Ascending aorta (tissue), 2 donors: ENCODE measurements at regions not wholly inside any gene's neighbourhood (a gene's known extent, or its start where the extent isn't known, plus 50 kb on each side); places are given as distances from the start of the nearest gene placed in this dataset.

Experiments used
- DNase-seq, 2 donors: peaks; one replicate each; pipeline ENCODE4 v3.0.0-alpha.2; 2019; ENCODE audit warnings: low spot score in 2 of 2
- H3K27ac ChIP-seq, 2 donors: fragments of 200-600 bp; sonication (generic); one replicate each; pipeline ENCODE4 v1.5.1; 2016 to 2017; ENCODE audit warnings: mild to moderate bottlenecking in 1 of 2
- H3K27me3 ChIP-seq: fragments of 200-600 bp; sonication (generic); one replicate; pipeline ENCODE4 v1.5.1; 2017
- H3K36me3 ChIP-seq, 2 donors: fragments of 200-600 bp; sonication (generic); one replicate each; pipeline ENCODE4 v1.5.1; 2016
- H3K4me1 ChIP-seq, 2 donors: fragments of 200-600 bp; sonication (generic); one replicate each; pipeline ENCODE4 v1.5.1; 2016 to 2017; ENCODE audit warnings: mild to moderate bottlenecking in 1 of 2
- H3K4me3 ChIP-seq, 2 donors: fragments of 200-600 bp; sonication (generic); one replicate each; pipeline ENCODE4 v1.5.1; 2016 to 2017; ENCODE audit warnings: mild to moderate bottlenecking in 1 of 2
- H3K9me3 ChIP-seq, 2 donors: fragments of 200-600 bp; sonication (generic); one replicate each; pipeline ENCODE4 v1.5.1; 2016
- intact Hi-C: fragments of 100-400 bp; cut with DNase I; formaldehyde crosslinking; loops from one replicate; pipeline ENCODE4 v1.15.1; 2023
- TF ChIP-seq, protein P1 (sequence below), 3 experiments: fragments of 200-600 bp in 2 of 3; fragments of 450-650 bp in 1 of 3; sonication (generic) in 2 of 3; IDR thresholded peaks; one replicate each; pipeline ENCODE4 v1.5.1; 2016 to 2019; ENCODE audit warnings: antibody characterized with exemption in 3 of 3, mild to moderate bottlenecking in 1 of 3, moderate library complexity in 1 of 3

- intact Hi-C loops, result no loop called here
- H3K27ac ChIP-seq, result no peak overlapping the region
- no peaks in the 10 kb centered on the region for H3K4me1 ChIP-seq
- H3K9me3 ChIP-seq, result no peaks in the 10 kb centered on the region
- no peaks in the 10 kb centered on the region for H3K27me3 ChIP-seq
- no peak overlapping the region for H3K4me3 ChIP-seq
- no peak for DNase-seq
- TF ChIP-seq, protein P1, sequence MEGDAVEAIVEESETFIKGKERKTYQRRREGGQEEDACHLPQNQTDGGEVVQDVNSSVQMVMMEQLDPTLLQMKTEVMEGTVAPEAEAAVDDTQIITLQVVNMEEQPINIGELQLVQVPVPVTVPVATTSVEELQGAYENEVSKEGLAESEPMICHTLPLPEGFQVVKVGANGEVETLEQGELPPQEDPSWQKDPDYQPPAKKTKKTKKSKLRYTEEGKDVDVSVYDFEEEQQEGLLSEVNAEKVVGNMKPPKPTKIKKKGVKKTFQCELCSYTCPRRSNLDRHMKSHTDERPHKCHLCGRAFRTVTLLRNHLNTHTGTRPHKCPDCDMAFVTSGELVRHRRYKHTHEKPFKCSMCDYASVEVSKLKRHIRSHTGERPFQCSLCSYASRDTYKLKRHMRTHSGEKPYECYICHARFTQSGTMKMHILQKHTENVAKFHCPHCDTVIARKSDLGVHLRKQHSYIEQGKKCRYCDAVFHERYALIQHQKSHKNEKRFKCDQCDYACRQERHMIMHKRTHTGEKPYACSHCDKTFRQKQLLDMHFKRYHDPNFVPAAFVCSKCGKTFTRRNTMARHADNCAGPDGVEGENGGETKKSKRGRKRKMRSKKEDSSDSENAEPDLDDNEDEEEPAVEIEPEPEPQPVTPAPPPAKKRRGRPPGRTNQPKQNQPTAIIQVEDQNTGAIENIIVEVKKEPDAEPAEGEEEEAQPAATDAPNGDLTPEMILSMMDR (IDR thresholded peaks at IDR 0.05), result no peak
- H3K36me3 ChIP-seq, result no peaks in the 10 kb centered on the region
These were observed 249.5 kb upstream of the TSHZ3 start for GRCh38 chr19:31598730-31599238.

GRCh38 chr19:31600731-31601295 is 251.6 kb upstream of the TSHZ3 start:
- Histone ChIP-seq H3K4me1 (no peaks in the 10 kb centered on the region), H3K36me3 (no peaks in the 10 kb centered on the region), H3K27ac (no peak overlapping the region), H3K4me3 (no peak overlapping the region), H3K9me3 (no peaks in the 10 kb centered on the region), H3K27me3 (no peaks in the 10 kb centered on the region)
- no peak for DNase-seq
- intact Hi-C loops, result no loop called here
- TF ChIP-seq, protein P1 (IDR thresholded peaks at IDR 0.05), result no peak

DNA sequence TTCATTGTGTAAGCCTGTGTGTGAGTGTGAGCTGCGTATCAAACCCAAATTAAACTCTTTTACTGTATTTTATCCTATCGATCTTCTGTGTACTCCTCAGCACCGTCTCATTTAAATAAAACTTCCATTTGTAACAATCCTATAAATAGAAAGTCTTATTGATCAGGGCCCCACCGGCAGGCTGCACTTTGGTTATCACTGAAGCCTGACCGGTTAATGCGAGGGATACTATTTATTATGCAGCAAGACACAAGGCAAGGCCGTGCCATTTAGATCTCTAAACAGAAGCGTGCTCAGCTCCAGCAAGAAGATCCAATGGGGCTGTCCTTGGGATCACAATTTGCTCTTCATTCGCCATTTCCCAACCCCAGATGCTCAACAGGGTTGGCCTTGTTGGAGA is 252.6 kb upstream of the TSHZ3 start:
- intact Hi-C loops, result no loop called here
- Histone ChIP-seq H3K27ac (no peak overlapping the region), H3K36me3 (no peaks in the 10 kb centered on the region), H3K4me3 (no peak overlapping the region), H3K27me3 (no peaks in the 10 kb centered on the region), H3K9me3 (no peaks in the 10 kb centered on the region), H3K4me1 (no peaks in the 10 kb centered on the region)
- no peak for DNase-seq
- TF ChIP-seq, protein P1 (IDR thresholded peaks at IDR 0.05), result no peak

DNA sequence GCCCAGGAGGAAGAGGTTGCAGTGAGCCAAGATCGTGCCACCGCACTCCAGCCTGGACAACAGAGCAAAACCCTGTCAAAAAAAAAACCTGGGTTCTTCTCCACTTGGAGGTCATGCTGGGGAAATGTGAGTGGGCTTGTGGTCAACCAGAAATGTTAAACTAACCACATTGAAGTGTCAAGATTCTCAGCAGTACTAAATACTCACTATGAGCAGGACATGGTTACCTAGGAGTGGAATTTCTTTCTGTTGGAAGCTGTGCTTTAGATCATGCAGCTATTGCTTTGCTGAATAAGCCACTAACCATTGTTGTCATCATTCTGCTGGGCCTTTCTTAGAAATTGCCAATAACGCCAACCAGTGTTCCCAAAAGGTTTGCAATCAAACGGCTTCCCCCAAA is 253.3 kb upstream of the TSHZ3 start:
- intact Hi-C loops, result no loop called here
- Histone ChIP-seq H3K4me1 (no peaks in the 10 kb centered on the region), H3K27ac (no peak overlapping the region), H3K36me3 (no peaks in the 10 kb centered on the region), H3K9me3 (no peaks in the 10 kb centered on the region), H3K4me3 (no peak overlapping the region), H3K27me3 (no peaks in the 10 kb centered on the region)
- TF ChIP-seq, protein P1 (IDR thresholded peaks at IDR 0.05), result no peak
- no peak for DNase-seq

DNA sequence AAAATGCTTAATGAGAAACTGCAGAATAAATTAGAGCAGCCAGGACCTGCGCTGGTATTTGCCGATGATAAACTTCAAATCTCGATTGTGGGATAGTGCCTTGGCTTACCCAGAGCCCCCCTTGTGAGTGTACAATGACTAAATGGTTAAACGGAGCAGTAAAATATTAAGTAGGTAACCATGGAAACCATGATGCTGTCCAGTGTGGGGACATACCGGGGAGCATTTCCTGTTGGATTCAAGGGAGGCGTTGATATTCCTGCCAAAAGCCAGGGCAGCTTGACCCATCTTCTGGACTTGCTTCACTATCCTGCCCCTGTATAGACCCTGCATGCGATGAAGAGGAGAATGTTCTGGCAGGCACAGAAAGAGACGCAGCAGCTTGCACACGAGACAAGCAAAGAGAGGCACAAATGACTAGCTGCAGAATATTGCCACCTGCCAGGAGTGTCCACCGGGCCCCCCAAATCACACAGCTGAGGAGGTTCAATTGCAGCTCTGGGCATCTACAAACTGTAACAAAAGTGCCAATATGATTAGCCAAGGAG is 255.3 kb upstream of the TSHZ3 start:
- DNase-seq, result no peak
- H3K9me3 ChIP-seq, result no peaks in the 10 kb centered on the region
- no peaks in the 10 kb centered on the region for H3K4me1 ChIP-seq
- H3K27ac ChIP-seq, result no peak overlapping the region
- no peak overlapping the region for H3K4me3 ChIP-seq
- TF ChIP-seq, protein P1 (IDR thresholded peaks at IDR 0.05), result no peak
- no peaks in the 10 kb centered on the region for H3K36me3 ChIP-seq
- no peaks in the 10 kb centered on the region for H3K27me3 ChIP-seq
- intact Hi-C loops, result no loop called here
